ENCODE measurements at regions not wholly inside any gene's neighbourhood (a gene's known extent, or its start where the extent isn't known, plus 50 kb on each side); places are given as distances from the start of the nearest gene placed in this dataset.

DNA sequence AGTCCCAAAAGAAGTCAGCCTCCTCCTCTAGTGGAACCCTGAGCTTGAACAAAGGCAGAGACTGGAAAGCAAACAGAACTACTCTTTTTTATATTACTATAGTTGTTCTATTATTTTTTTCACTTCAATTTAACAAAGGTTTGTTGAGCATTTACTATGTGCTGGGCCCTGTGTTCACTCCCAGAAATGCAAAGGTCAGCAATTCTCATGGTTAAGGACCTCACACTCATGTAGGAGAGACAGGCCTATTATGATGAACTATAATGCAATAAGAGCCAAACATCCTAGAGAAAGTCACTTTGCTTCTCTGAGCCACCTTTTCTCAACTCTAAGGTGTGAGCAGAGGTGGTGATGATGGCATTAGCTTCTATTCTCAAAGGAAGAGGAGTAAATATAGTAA is 82.1 kb upstream of the ARHGEF3 start:
- H3F3A ChIP-seq (ENCODE audit: low read depth): peaks cover 3% of the 10 kb centered on the region; the same call in 1 of the 2 replicates
- H3K9me3 ChIP-seq (ENCODE audit: insufficient read depth, low read depth, low read length): no peaks in the 10 kb centered on the region
- H3K36me3 ChIP-seq (ENCODE audit: insufficient read depth, low read length): 0 out of 2 replicates have a peak, but pooled peaks cover 4% of the 10 kb centered on the region
- H3K4me3 ChIP-seq (ENCODE audit: low read length, poor library complexity, severe bottlenecking): no peak overlapping the region
- peaks cover 46% of the 10 kb centered on the region for H3K79me2 ChIP-seq (ENCODE audit: insufficient read depth, low read length)
- H3K9me2 ChIP-seq (replicated peaks; ENCODE audit: low read depth, low read length): no peaks in the 10 kb centered on the region
- H3K27me3 ChIP-seq (ENCODE audit: insufficient read depth, low read length, poor library complexity, severe bottlenecking): no peaks in the 10 kb centered on the region
- H3K4me1 ChIP-seq (ENCODE audit: insufficient read depth, low read length, poor library complexity, severe bottlenecking): peaks cover 41% of the 10 kb centered on the region
- TF ChIP-seq CTCF (conservative IDR thresholded peaks at IDR 0.05; ENCODE audit: low read length) (no peak), EZH2phosphoT487 (IDR thresholded peaks at IDR 0.05; ENCODE audit: borderline replicate concordance) (no peak)
- no peaks in the 10 kb centered on the region for H4K20me1 ChIP-seq (ENCODE audit: insufficient read depth, low read length, poor library complexity, severe bottlenecking)
- no peak overlapping the region for H3K4me2 ChIP-seq (ENCODE audit: low read depth, low read length, poor library complexity, severe bottlenecking)
- H2AFZ ChIP-seq (ENCODE audit: low read length): no peak overlapping the region
- no peak overlapping the region for H3K9ac ChIP-seq (ENCODE audit: low read depth, low read length, poor library complexity, severe bottlenecking)

GRCh38 chr3:56882896-56883295 is 81.1 kb upstream of the ARHGEF3 start:
- Histone ChIP-seq H3K9me3 (ENCODE audit: insufficient read depth, low read depth, low read length) (no peaks in the 10 kb centered on the region), H3K36me3 (ENCODE audit: insufficient read depth, low read length) (0 out of 2 replicates have a peak, but pooled peaks cover 4% of the 10 kb centered on the region), H3F3A (ENCODE audit: low read depth) (peaks cover 3% of the 10 kb centered on the region; the same call in 1 of the 2 replicates), H3K4me1 (ENCODE audit: insufficient read depth, low read length, poor library complexity, severe bottlenecking) (peaks cover 44% of the 10 kb centered on the region), H2AFZ (ENCODE audit: low read length) (no peak overlapping the region), H3K9me2 (replicated peaks; ENCODE audit: low read depth, low read length) (no peaks in the 10 kb centered on the region), H3K27me3 (ENCODE audit: insufficient read depth, low read length, poor library complexity, severe bottlenecking) (no peaks in the 10 kb centered on the region), H3K9ac (ENCODE audit: low read depth, low read length, poor library complexity, severe bottlenecking) (no peak overlapping the region), H3K4me2 (ENCODE audit: low read depth, low read length, poor library complexity, severe bottlenecking) (no peak overlapping the region), H3K4me3 (ENCODE audit: low read length, poor library complexity, severe bottlenecking) (no peak overlapping the region), H3K79me2 (ENCODE audit: insufficient read depth, low read length) (peaks cover 44% of the 10 kb centered on the region), H4K20me1 (ENCODE audit: insufficient read depth, low read length, poor library complexity, severe bottlenecking) (no peaks in the 10 kb centered on the region)
- no peak for TF ChIP-seq CTCF (conservative IDR thresholded peaks at IDR 0.05; ENCODE audit: low read length)

DNA sequence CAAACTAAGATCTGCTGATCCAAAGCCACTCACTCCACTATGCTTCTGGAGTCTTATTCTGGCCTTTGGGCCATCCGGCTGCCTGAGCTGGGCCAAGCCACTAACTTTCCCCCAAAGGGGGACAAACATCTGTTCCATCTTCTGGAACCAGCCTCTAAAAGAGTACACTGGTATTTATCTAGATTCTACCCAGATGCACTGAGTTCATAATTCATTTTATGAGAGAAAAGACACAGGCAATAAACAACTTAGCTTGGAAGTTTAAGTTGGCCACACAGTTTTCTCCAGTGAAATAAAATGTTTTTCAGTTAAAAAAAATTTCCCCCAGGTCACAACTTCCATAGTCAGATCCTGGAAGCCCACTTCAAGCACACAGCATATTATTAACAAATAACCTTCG is 80.1 kb upstream of the ARHGEF3 start:
- Histone ChIP-seq H3F3A (ENCODE audit: low read depth) (no peaks in the 10 kb centered on the region; the same call in 1 of the 2 replicates), H3K79me2 (ENCODE audit: insufficient read depth, low read length) (peaks cover 41% of the 10 kb centered on the region), H3K36me3 (ENCODE audit: insufficient read depth, low read length) (0 out of 2 replicates have a peak, but pooled peaks cover 4% of the 10 kb centered on the region), H3K4me3 (ENCODE audit: low read length, poor library complexity, severe bottlenecking) (no peak overlapping the region), H4K20me1 (ENCODE audit: insufficient read depth, low read length, poor library complexity, severe bottlenecking) (no peaks in the 10 kb centered on the region), H3K4me2 (ENCODE audit: low read depth, low read length, poor library complexity, severe bottlenecking) (no peak overlapping the region), H3K9ac (ENCODE audit: low read depth, low read length, poor library complexity, severe bottlenecking) (no peak overlapping the region), H3K9me3 (ENCODE audit: insufficient read depth, low read depth, low read length) (no peaks in the 10 kb centered on the region), H3K27me3 (ENCODE audit: insufficient read depth, low read length, poor library complexity, severe bottlenecking) (no peaks in the 10 kb centered on the region), H3K9me2 (replicated peaks; ENCODE audit: low read depth, low read length) (no peaks in the 10 kb centered on the region), H3K4me1 (ENCODE audit: insufficient read depth, low read length, poor library complexity, severe bottlenecking) (peaks cover 39% of the 10 kb centered on the region), H2AFZ (ENCODE audit: low read length) (no peak overlapping the region)
- TF ChIP-seq CTCF (conservative IDR thresholded peaks at IDR 0.05; ENCODE audit: low read length): no peak
- no peak for TF ChIP-seq EZH2phosphoT487 (IDR thresholded peaks at IDR 0.05; ENCODE audit: borderline replicate concordance)
